OCI-LY3 (cell line): ENCODE measurements at regions not wholly inside any gene's neighbourhood (a gene's known extent, or its start where the extent isn't known, plus 50 kb on each side); places are given as distances from the start of the nearest gene placed in this dataset.

Experiments used
- H2AFZ ChIP-seq: fragments of 200-600, 300-600 bp; shearing (Covaris generic); 2 replicates; pipeline ENCODE4 v1.6.0; 2014; ENCODE audit warnings: antibody characterized with exemption, low read depth, low read length
- H3K27ac ChIP-seq: fragments of 200-600, 300-600 bp; sonication (generic); 2 replicates; pipeline ENCODE4 v1.5.1; 2014; ENCODE audit warnings: mild to moderate bottlenecking, low read length, moderate library complexity, mixed read lengths
- H3K27me3 ChIP-seq: fragments of 200-600, 300-600 bp; sonication (generic); 2 replicates; pipeline ENCODE4 v1.6.1; 2014; ENCODE audit warnings: low read depth, low read length, mixed read lengths
- H3K36me3 ChIP-seq: fragments of 200-600, 300-600 bp; sonication (generic); replicated peaks from 2 replicates; pipeline ENCODE3; 2014; ENCODE audit warnings: low read depth, low read length, mixed read lengths
- H3K4me1 ChIP-seq: fragments of 300-600, 200-600 bp; sonication (generic); 2 replicates; pipeline ENCODE4 v1.6.1; 2014; ENCODE audit warnings: low read length, mixed read lengths
- H3K4me2 ChIP-seq: fragments of 200-600, 300-600 bp; sonication (generic); 2 replicates; pipeline ENCODE4 v1.6.1; 2014; ENCODE audit warnings: low read length, mixed read lengths
- H3K4me3 ChIP-seq: fragments of 300-600, 200-600 bp; sonication (generic); 2 replicates; pipeline ENCODE4 v1.5.1; 2014; ENCODE audit warnings: antibody characterized with exemption, mild to moderate bottlenecking, low read length, moderate library complexity
- H3K79me2 ChIP-seq: fragments of 300-600, 200-600 bp; shearing (Covaris generic); 2 replicates; pipeline ENCODE4 v1.6.1; 2014; ENCODE audit warnings: mild to moderate bottlenecking, low read length, mixed read lengths
- H3K9ac ChIP-seq: fragments of 300-600, 200-600 bp; shearing (Covaris generic); 2 replicates; pipeline ENCODE4 v1.6.0; 2014; ENCODE audit warnings: mild to moderate bottlenecking, low read length, moderate library complexity
- H3K9me3 ChIP-seq: fragments of 200-600, 300-600 bp; shearing (Covaris generic); 2 replicates; pipeline ENCODE4 v1.6.1; 2014; ENCODE audit warnings: low read length, mixed read lengths; ENCODE audit not compliant: insufficient read depth
- H4K20me1 ChIP-seq: fragments of 200-600, 300-600 bp; sonication (generic); 2 replicates; pipeline ENCODE4 v1.6.1; 2016; ENCODE audit warnings: low read length, mixed read lengths; ENCODE audit not compliant: insufficient read depth
- EZH2phosphoT487 ChIP-seq: fragments of 200-600 bp; shearing (Covaris generic); IDR thresholded peaks from 2 replicates; pipeline ENCODE4 v1.6.1; 2018; ENCODE audit warnings: antibody characterized with exemption, mixed run types, low read depth
- TF ChIP-seq, protein P1 (sequence below): fragments of 200-600, 300-600 bp; sonication (generic); IDR thresholded peaks from 2 replicates; pipeline ENCODE4 v1.5.1; 2014; ENCODE audit warnings: antibody characterized with exemption, low read length, low read depth

DNA sequence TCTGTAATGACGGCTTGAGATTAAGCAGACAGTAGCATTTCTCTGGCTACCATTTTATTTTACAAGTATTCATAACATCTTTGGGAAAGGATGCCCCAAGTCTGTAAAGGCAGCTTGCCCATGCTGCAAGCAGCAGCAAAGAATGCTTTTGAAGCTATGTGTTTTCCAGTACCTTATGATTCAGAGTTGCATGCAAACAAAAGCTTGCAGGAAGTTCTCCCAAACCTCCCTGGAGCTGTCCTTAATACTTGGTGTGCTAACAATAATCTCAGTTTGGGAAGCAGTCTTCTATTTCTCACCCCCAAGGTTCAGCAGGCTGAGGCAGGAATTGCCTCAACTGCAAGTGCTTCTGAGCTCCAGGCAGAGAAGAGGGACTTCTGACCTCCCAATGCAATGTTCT lies 60.8 kb downstream of the CCNA1 start:
- no peak for TF ChIP-seq EZH2phosphoT487
- TF ChIP-seq, protein P1, sequence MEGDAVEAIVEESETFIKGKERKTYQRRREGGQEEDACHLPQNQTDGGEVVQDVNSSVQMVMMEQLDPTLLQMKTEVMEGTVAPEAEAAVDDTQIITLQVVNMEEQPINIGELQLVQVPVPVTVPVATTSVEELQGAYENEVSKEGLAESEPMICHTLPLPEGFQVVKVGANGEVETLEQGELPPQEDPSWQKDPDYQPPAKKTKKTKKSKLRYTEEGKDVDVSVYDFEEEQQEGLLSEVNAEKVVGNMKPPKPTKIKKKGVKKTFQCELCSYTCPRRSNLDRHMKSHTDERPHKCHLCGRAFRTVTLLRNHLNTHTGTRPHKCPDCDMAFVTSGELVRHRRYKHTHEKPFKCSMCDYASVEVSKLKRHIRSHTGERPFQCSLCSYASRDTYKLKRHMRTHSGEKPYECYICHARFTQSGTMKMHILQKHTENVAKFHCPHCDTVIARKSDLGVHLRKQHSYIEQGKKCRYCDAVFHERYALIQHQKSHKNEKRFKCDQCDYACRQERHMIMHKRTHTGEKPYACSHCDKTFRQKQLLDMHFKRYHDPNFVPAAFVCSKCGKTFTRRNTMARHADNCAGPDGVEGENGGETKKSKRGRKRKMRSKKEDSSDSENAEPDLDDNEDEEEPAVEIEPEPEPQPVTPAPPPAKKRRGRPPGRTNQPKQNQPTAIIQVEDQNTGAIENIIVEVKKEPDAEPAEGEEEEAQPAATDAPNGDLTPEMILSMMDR, result no peak
- no peak overlapping the region for H2AFZ ChIP-seq
- H3K27me3 ChIP-seq, result peaks cover 6% of the 10 kb centered on the region; the same call in 1 of the 2 replicates
- H3K36me3 ChIP-seq, result no peaks in the 10 kb centered on the region
- H3K4me1 ChIP-seq, result no peaks in the 10 kb centered on the region
- no peaks in the 10 kb centered on the region for H3K9me3 ChIP-seq
- H3K27ac ChIP-seq, result no peak overlapping the region
- no peak overlapping the region for H3K9ac ChIP-seq
- H3K4me3 ChIP-seq, result no peak overlapping the region
- H4K20me1 ChIP-seq, result no peaks in the 10 kb centered on the region
- no peak overlapping the region for H3K4me2 ChIP-seq
- H3K79me2 ChIP-seq, result no peaks in the 10 kb centered on the region

DNA sequence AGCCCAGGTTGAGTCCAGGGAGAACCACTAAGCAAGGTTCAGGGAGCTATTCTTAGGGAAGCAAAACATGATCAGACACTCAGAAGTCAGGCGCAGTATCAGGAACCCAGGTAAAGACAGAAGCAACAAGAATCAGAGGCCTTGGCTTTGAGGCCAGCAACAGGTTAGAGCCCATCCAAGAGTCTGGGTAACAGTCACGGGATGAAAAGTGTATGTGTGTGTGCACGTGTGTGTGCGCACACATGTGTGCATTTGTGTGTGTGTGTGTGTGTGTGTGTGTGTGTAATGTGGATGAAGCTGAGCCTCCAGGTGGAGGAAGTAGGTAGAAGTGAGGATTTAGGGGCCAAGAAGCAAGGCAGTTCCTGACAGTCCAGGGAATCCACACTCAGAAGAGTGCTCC lies 63.1 kb downstream of the CCNA1 start:
- no peaks in the 10 kb centered on the region for H3K36me3 ChIP-seq
- H3K27ac ChIP-seq, result no peak overlapping the region
- H3K27me3 ChIP-seq, result peaks cover 6% of the 10 kb centered on the region; the same call in 1 of the 2 replicates
- H4K20me1 ChIP-seq, result no peaks in the 10 kb centered on the region
- no peak overlapping the region for H2AFZ ChIP-seq
- TF ChIP-seq, protein P1, result no peak
- TF ChIP-seq EZH2phosphoT487, result no peak
- H3K79me2 ChIP-seq, result no peaks in the 10 kb centered on the region
- no peaks in the 10 kb centered on the region for H3K4me1 ChIP-seq
- no peak overlapping the region for H3K4me3 ChIP-seq
- no peaks in the 10 kb centered on the region for H3K9me3 ChIP-seq
- H3K4me2 ChIP-seq, result no peak overlapping the region
- H3K9ac ChIP-seq, result no peak overlapping the region

DNA sequence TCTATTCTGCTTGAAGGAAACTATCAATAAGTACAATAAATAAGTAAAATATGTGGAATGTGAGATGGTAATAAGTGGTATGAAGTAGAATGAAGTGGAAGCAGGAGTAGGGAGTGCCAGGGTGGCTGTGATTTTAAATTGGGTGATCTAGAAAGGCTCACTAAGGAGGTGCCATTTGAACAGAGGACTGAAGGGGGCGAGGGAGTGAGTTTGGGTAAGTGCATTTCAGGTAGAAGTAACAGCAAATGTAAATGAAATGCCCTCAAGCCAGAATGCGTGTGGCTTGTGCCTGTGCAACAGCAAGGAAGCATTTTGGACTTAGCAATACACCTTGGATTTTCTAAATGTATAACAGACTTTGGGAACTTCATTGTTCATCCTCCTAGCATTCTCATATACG lies 77.1 kb downstream of the CCNA1 start:
- H3K36me3 ChIP-seq, result no peaks in the 10 kb centered on the region
- no peak overlapping the region for H3K9ac ChIP-seq
- no peaks in the 10 kb centered on the region for H4K20me1 ChIP-seq
- H3K4me1 ChIP-seq, result 0 out of 2 replicates have a peak, but pooled peaks cover under 1% of the 10 kb centered on the region
- H3K4me3 ChIP-seq, result no peak overlapping the region
- TF ChIP-seq, protein P1, result no peak
- no peak for TF ChIP-seq EZH2phosphoT487
- no peaks in the 10 kb centered on the region for H3K9me3 ChIP-seq
- H3K79me2 ChIP-seq, result no peaks in the 10 kb centered on the region
- H2AFZ ChIP-seq, result no peak overlapping the region
- H3K27ac ChIP-seq, result no peak overlapping the region
- no peaks in the 10 kb centered on the region for H3K27me3 ChIP-seq
- H3K4me2 ChIP-seq, result no peak overlapping the region

DNA sequence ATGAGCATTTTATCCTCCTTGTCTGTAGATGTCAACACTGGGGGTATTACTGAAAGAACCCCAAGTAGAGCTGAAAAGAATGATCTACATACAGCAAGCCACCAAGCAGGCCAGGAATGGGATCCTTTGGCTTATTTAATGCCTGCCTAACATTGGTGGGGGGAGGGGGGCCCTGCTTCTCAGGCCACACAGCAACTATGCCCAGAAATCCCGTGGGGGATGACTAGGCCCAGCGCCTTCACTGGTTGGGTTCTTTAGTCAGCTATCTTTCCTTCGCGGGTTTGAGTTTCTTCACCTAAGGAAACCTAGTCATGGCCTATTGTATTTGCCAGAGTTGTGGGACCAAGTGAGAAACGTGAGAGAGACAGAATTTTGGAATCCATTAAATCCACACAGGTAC lies 80.5 kb downstream of the CCNA1 start:
- H3K27ac ChIP-seq, result no peak overlapping the region
- H3K4me3 ChIP-seq, result no peak overlapping the region
- TF ChIP-seq EZH2phosphoT487, result no peak
- TF ChIP-seq, protein P1, result no peak

More for the DNA sequence above, 80.5 kb downstream of the CCNA1 start:
- Histone ChIP-seq H3K9me3 (no peaks in the 10 kb centered on the region), H3K9ac (no peak overlapping the region), H3K79me2 (no peaks in the 10 kb centered on the region), H3K27me3 (no peaks in the 10 kb centered on the region), H2AFZ (no peak overlapping the region), H3K36me3 (no peaks in the 10 kb centered on the region), H3K4me2 (no peak overlapping the region), H4K20me1 (no peaks in the 10 kb centered on the region), H3K4me1 (0 out of 2 replicates have a peak, but pooled peaks cover 2% of the 10 kb centered on the region)
